Esophagus squamous epithelium (tissue), 5 donors: ENCODE measurements at regions not wholly inside any gene's neighbourhood (a gene's known extent, or its start where the extent isn't known, plus 50 kb on each side); places are given as distances from the start of the nearest gene placed in this dataset.

Experiments
- DNase-seq: peaks from one replicate; lab custom pipeline; 2025; lab: John Stamatoyannopoulos, UW
- H3K27ac ChIP-seq, 4 donors: fragments of 200-600 bp; sonication (generic); one replicate each; pipeline ENCODE4 v1.5.1; 2016 to 2019; ENCODE audit warnings: mild to moderate bottlenecking in 1 of 4
- H3K27me3 ChIP-seq, 4 donors: fragments of 200-600 bp; sonication (generic); 1 replicate in 3 of 4; 2 replicates in 1 of 4; pipeline versions ENCODE4 v1.5.1 to v1.6.0; 2017 to 2021; ENCODE audit warnings: antibody characterized with exemption in 1 of 4
- H3K36me3 ChIP-seq, 3 donors: fragments of 200-600 bp; sonication (generic); one replicate each; pipeline ENCODE4 v1.5.1; 2016 to 2019
- H3K4me1 ChIP-seq, 3 donors: fragments of 200-600 bp; sonication (generic); one replicate each; pipeline ENCODE4 v1.5.1; 2017 to 2019
- H3K4me3 ChIP-seq, 4 donors: fragments of 200-600 bp; sonication (generic); 1 replicate in 3 of 4; 2 replicates in 1 of 4; pipeline ENCODE4 v1.5.1; 2016 to 2019; ENCODE audit warnings: mild to moderate bottlenecking in 2 of 4, moderate library complexity in 1 of 4
- H3K9me3 ChIP-seq, 3 donors: fragments of 200-600 bp; sonication (generic); one replicate each; pipeline ENCODE4 v1.5.1; 2016 to 2019
- CTCF ChIP-seq, 6 experiments: fragments of 450-650 bp in 4 of 6; fragments of 200-600 bp in 2 of 6; sonication (generic) in 2 of 6; IDR thresholded peaks; one replicate each; pipeline ENCODE4 v1.5.1; 2016 to 2019; ENCODE audit warnings: antibody characterized with exemption in 6 of 6, mild to moderate bottlenecking in 4 of 6, moderate library complexity in 4 of 6
- POLR2A ChIP-seq, 4 donors: fragments of 450-650 bp; IDR thresholded peaks; one replicate each; pipeline ENCODE4 v1.6.1; 2017; ENCODE audit warnings: antibody characterized with exemption in 4 of 4, mild to moderate bottlenecking in 4 of 4, moderate library complexity in 3 of 4
- WGBS, 2 donors: methylation state at CpG; one replicate each; pipeline ENCODE4 v1.1.5; 2018; 5-methylcytosine and 5-hydroxymethylcytosine counted together
- intact Hi-C: fragments of 100-400 bp; cut with DNase I; formaldehyde crosslinking; loops from one replicate; pipeline ENCODE4 v1.15.0; 2022
- donor health status: DM: yes; HTN: yes; CAD: no.

GRCh38 chr13:44111701-44112100 lies 232.0 kb downstream of the LACC1 start:
- no peak overlapping the region for H3K27ac ChIP-seq
- intact Hi-C loops: no loop called here
- no peak for DNase-seq
- H3K9me3 ChIP-seq: no peaks in the 10 kb centered on the region
- no peaks in the 10 kb centered on the region for H3K36me3 ChIP-seq
- H3K27me3 ChIP-seq: no peaks in the 10 kb centered on the region
- 50 to 60% methylated on average over 3 of the region's 3 CpGs for WGBS, 2 donors
- peaks cover 0 to 24% (median 17%) of the 10 kb centered on the region in 3 donors for H3K4me1 ChIP-seq
- H3K4me3 ChIP-seq: no peak overlapping the region
- TF ChIP-seq POLR2A (IDR thresholded peaks at IDR 0.05): no peak
- no peak for TF ChIP-seq CTCF (IDR thresholded peaks at IDR 0.05)

- peaks cover 0 to 25% (median 14%) of the 10 kb centered on the region in 3 donors for H3K4me1 ChIP-seq
- DNase-seq: no peak
- no peaks in the 10 kb centered on the region for H3K9me3 ChIP-seq
- intact Hi-C loops: no loop called here
- no peak for TF ChIP-seq CTCF (IDR thresholded peaks at IDR 0.05)
- no peak for TF ChIP-seq POLR2A (IDR thresholded peaks at IDR 0.05)
- H3K27ac ChIP-seq: no peak overlapping the region
- H3K27me3 ChIP-seq: no peaks in the 10 kb centered on the region
- H3K4me3 ChIP-seq: no peak overlapping the region
- WGBS, 2 donors: 77 to 87% methylated on average over 6 of the region's 6 CpGs
- H3K36me3 ChIP-seq: no peaks in the 10 kb centered on the region
Observed at GRCh38 chr13:44112700-44113329, 233.1 kb downstream of the LACC1 start.

GRCh38 chr13:44116562-44117332 lies 237.0 kb downstream of the LACC1 start:
- H3K36me3 ChIP-seq: no peaks in the 10 kb centered on the region
- peak overlapping the region in 3 of 4 donors; percentile 35 to 59 (median 59) for H3K27ac ChIP-seq
- peak in 1 of 6 experiments; percentile 10 for TF ChIP-seq CTCF (IDR thresholded peaks at IDR 0.05)
- TF ChIP-seq POLR2A (IDR thresholded peaks at IDR 0.05): no peak
- H3K9me3 ChIP-seq: no peaks in the 10 kb centered on the region
- WGBS, 2 donors: 45 to 53% methylated on average over 6 of the region's 7 CpGs
- H3K27me3 ChIP-seq: no peaks in the 10 kb centered on the region
- H3K4me1 ChIP-seq: peaks cover 0 to 17% (median 3%) of the 10 kb centered on the region in 3 donors
- intact Hi-C loops: no loop called here
- no peak for DNase-seq
- no peak overlapping the region for H3K4me3 ChIP-seq

GRCh38 chr13:44117351-44117750 lies 237.6 kb downstream of the LACC1 start:
- 16 to 23% methylated on average over 3 of the region's 3 CpGs for WGBS, 2 donors
- Histone ChIP-seq H3K36me3 (no peaks in the 10 kb centered on the region), H3K9me3 (no peaks in the 10 kb centered on the region), H3K4me3 (no peak overlapping the region), H3K27me3 (no peaks in the 10 kb centered on the region), H3K4me1 (peaks cover 0 to 17% (median 3%) of the 10 kb centered on the region in 3 donors), H3K27ac (peak overlapping the region in 3 of 4 donors; percentile 24 to 59 (median 59))
- TF ChIP-seq CTCF (IDR thresholded peaks at IDR 0.05) (no peak), POLR2A (IDR thresholded peaks at IDR 0.05) (no peak)
- DNase-seq: no peak
- intact Hi-C loops: no loop called here

- WGBS, 2 donors: 66 to 81% methylated on average over 2 of the region's 2 CpGs
- no peaks in the 10 kb centered on the region for H3K9me3 ChIP-seq
- H3K36me3 ChIP-seq: no peaks in the 10 kb centered on the region
- peaks cover 0 to 17% (median 3%) of the 10 kb centered on the region in 3 donors for H3K4me1 ChIP-seq
- TF ChIP-seq CTCF (IDR thresholded peaks at IDR 0.05) (no peak), POLR2A (IDR thresholded peaks at IDR 0.05) (no peak)
- H3K4me3 ChIP-seq: no peak overlapping the region
- intact Hi-C loops: no loop called here
- peak overlapping the region in 3 of 4 donors; percentile 24 to 59 (median 59) for H3K27ac ChIP-seq
- no peaks in the 10 kb centered on the region for H3K27me3 ChIP-seq
- no peak for DNase-seq
Observed at GRCh38 chr13:44117816-44118215, 238.1 kb downstream of the LACC1 start.
